Activated naive CD8-positive, alpha-beta T cell treated with anti-CD3 and anti-CD28 coated beads, Interleukin-2, amount 10 ng/mL, durations not matched to agents 7 days and 5 days (primary cell): ENCODE measurements at regions not wholly inside any gene's neighbourhood (a gene's known extent, or its start where the extent isn't known, plus 50 kb on each side); places are given as distances from the start of the nearest gene placed in this dataset.

ENCODE experiments used
- ATAC-seq: fragments of 150-1000 bp; cut with Tn5 transposase; one replicate; pipeline ENCODE4 v1.10.0; 2021; ENCODE audit warnings: low read depth, moderate library complexity
- POLR2A ChIA-PET: fragments of 350-600 bp; sonication (Branson Sonifier 250); formaldehyde crosslinking; loops from one replicate; lab custom pipeline; 2021; ENCODE audit warnings: antibody characterized with exemption; lab: Charles Lee
- DNase-seq: peaks from one replicate; pipeline ENCODE4 v3.0.0; 2021
- H3K27ac Mint-ChIP-seq: one replicate; pipeline ENCODE4 v1.8.0; 2022; ENCODE audit warnings: mild to moderate bottlenecking, mixed read lengths
- H3K27me3 Mint-ChIP-seq: one replicate; pipeline ENCODE4 v1.8.0; 2022; ENCODE audit warnings: mild to moderate bottlenecking, moderate library complexity, mixed read lengths
- H3K36me3 Mint-ChIP-seq: one replicate; pipeline ENCODE4 v1.8.0; 2021; ENCODE audit warnings: mild to moderate bottlenecking, mixed read lengths
- H3K4me1 Mint-ChIP-seq: one replicate; pipeline ENCODE4 v1.8.0; 2021; ENCODE audit warnings: mixed read lengths
- H3K4me3 Mint-ChIP-seq: one replicate; pipeline ENCODE4 v1.8.0; 2022; ENCODE audit warnings: mild to moderate bottlenecking, moderate library complexity, mixed read lengths
- H3K9me3 Mint-ChIP-seq: one replicate; pipeline ENCODE4 v1.8.0; 2021; ENCODE audit warnings: mixed read lengths

DNA sequence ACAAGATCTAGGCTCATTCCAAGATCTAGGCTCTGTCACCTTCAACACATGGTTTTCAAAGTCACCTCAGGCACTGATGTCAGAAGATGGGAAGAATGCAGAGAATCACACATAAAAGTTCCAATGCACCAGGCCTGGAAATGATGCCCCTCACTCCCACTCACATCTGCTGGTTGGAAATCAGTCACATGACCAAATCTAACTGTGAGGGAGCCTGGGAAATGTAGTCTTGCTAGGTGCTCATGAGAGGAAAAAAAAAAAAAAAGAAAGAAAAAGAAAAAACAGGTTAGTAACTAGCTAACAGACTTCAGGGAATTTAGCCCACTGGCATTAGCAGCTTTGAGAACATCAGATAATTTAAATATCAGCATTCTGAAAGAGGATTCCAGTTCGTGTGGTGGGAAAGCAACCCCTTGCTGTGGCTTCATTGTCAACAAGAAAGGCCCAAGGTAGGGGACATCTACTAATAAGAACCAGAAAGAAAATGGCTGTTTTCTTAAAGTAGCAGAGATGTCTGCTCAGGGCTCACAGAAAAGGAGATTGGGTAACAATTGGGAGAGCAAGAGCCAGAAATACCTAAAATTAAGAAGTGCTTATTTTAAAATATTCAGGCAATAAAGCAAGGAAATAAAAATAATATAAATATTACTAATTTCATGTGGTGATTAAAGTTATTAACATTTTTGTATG, 614.3 kb downstream of the ACTL7B start:
- peaks cover 2% of the 10 kb centered on the region for H3K9me3 Mint-ChIP-seq
- no peaks in the 10 kb centered on the region for H3K36me3 Mint-ChIP-seq
- ATAC-seq (no peak), DNase-seq (no peak)
- H3K27ac Mint-ChIP-seq, result no peak overlapping the region
- POLR2A ChIA-PET, result no interaction called here
- no peak overlapping the region for H3K4me3 Mint-ChIP-seq
- H3K27me3 Mint-ChIP-seq, result no peaks in the 10 kb centered on the region
- no peaks in the 10 kb centered on the region for H3K4me1 Mint-ChIP-seq

DNA sequence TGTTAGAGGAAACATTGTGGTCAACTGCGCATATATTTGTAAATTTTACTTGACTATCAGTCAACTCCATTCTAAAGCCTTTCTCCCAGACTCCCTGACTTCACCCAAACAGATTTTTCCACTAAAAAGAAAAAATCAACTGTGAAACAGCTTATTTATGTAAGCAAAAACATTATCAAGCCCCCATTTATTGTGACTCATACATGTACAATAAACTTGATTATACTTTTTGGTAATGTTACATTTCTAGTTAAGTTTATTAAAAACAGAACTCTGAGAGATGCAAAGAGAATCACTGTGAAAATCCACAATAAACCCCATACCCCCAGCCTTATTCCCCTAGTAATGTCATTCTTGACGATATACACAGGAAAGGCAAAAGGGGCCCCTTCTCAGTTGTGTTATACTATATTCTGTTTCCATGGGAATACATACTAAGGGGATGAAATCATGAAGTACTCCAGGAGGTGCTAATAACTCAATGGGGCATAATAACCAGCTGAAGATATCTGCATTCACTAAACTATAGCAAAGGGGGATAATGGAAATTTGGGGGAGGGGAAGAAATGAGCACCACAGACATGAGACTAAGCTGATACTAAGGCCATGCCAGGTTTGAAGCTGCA, 616.0 kb downstream of the ACTL7B start:
- Mint-ChIP-seq H3K9me3 (peaks cover 5% of the 10 kb centered on the region), H3K4me3 (no peak overlapping the region), H3K27me3 (no peaks in the 10 kb centered on the region), H3K36me3 (no peaks in the 10 kb centered on the region), H3K4me1 (no peaks in the 10 kb centered on the region), H3K27ac (no peak overlapping the region)
- ATAC-seq (no peak), DNase-seq (no peak)
- POLR2A ChIA-PET, result no interaction called here

DNA sequence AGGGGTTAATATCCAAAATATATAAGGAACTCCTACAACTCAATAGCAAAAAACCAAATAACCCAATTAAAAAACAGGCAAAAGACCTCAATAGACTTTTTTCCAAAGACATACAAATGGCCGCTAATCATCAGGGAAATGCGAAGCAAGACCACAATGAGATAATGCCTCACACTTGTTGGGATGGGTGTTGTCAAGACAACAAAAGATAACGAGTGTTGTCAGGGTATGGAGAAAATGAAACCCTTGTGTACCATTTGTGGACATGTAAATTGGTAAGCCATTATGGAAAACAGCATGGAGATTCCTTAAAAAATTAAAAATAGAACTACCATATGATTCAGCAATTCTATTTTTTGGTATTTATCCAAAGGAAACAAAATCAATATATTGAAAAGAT, 620.2 kb downstream of the ACTL7B start:
- Mint-ChIP-seq H3K36me3 (no peaks in the 10 kb centered on the region), H3K4me1 (no peaks in the 10 kb centered on the region), H3K9me3 (peaks cover 9% of the 10 kb centered on the region), H3K27ac (no peak overlapping the region), H3K27me3 (no peaks in the 10 kb centered on the region), H3K4me3 (no peak overlapping the region)
- no peak for ATAC-seq
- POLR2A ChIA-PET, result no interaction called here
- no peak for DNase-seq

DNA sequence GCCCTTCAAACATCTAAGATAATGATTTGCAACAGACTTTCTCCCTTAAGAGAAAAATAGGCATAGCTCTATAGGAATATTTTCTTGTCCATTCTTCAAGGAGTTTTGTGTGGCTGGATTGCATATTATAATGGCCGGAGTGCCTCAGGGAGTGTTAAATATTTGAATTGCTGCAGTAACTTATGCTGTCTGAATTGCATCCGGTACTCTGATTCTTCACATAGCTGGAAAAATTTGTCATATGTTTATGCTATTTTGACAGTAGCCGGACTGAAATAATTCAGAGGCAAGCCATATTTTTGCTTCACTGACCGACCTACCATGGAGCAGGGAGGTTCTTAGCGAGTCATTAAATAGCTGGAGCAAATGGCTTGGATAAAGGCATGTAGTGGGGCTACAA, 621.0 kb downstream of the ACTL7B start:
- Mint-ChIP-seq H3K4me1 (no peaks in the 10 kb centered on the region), H3K4me3 (no peak overlapping the region), H3K27me3 (no peaks in the 10 kb centered on the region), H3K36me3 (no peaks in the 10 kb centered on the region), H3K27ac (no peak overlapping the region), H3K9me3 (peaks cover 9% of the 10 kb centered on the region)
- DNase-seq, result no peak
- no peak for ATAC-seq
- POLR2A ChIA-PET, result no interaction called here

DNA sequence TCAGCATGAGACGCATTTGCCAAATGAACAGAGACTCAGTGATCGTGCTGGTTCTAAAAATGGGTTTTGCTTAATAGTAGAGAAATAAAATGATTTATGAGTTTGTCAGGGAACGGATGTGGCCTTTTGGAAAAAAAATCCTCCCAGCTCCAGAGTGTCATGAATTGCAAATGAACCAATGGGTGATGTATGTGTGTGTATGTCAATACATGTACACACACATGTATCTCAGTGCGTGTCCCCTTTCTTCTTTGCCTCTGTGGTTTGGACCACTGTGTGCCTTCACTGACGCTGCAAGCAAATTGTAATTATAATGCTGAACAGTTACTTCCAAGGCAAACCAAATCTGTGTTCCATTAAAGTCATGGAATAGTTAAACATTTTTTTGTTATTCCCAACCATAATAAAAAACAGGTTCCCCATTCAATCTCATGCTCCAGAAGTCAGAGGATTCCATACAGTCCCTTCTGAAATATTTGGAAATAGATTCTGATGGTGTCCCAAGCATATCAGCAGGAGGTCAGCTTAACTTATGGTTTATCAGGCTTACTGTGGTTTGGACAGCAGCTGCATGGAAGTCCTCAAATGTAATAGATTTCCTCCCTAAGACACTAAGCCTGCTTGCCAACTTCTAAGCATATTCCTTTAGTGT, 630.5 kb downstream of the ACTL7B start:
- Mint-ChIP-seq H3K36me3 (no peaks in the 10 kb centered on the region), H3K27me3 (no peaks in the 10 kb centered on the region), H3K4me3 (no peak overlapping the region), H3K9me3 (no peaks in the 10 kb centered on the region), H3K27ac (no peak overlapping the region), H3K4me1 (no peaks in the 10 kb centered on the region)
- ATAC-seq, result no peak
- DNase-seq, result no peak
- POLR2A ChIA-PET, result no interaction called here

DNA sequence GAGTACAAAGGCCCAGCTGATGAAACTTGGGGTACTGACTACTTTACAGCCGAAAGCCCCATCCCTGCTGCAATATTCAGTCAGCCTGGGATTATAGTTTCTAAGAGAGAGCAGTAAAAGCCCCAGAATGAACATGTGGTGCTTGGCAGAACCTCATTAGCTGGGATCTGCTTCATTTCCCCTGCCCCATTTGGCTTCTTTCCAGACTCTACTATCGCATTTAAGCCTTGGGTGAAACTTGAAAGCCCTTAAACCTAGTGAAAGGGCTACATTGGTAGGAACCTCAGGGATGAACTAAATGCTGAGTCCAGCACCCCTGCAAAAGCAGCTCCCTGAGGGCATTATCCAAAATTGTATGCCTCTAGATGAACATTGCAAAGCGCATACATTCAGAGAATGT, 631.1 kb downstream of the ACTL7B start:
- ATAC-seq (no peak), DNase-seq (no peak)
- Mint-ChIP-seq H3K4me3 (no peak overlapping the region), H3K9me3 (no peaks in the 10 kb centered on the region), H3K27me3 (no peaks in the 10 kb centered on the region), H3K36me3 (no peaks in the 10 kb centered on the region), H3K4me1 (no peaks in the 10 kb centered on the region), H3K27ac (no peak overlapping the region)
- POLR2A ChIA-PET, result no interaction called here

DNA sequence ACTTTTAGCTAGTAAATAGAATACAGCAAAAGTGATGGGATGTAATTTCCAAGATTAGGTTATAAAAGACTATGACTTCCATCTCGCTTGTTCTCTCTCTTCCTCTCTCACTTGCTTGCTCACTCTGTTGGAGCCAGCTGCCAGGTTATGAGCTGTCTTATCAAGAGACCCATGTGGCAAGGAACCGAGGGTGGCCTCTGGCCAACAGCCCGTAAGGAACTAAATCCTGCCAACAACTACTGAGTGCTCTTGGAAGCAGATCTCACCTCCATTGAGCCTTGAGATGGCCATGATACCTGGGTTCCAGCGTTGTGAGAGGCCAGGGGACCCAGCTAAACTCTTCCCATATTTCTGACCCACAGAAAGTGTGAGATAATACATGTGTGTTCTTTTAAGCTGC, 636.1 kb downstream of the ACTL7B start:
- no peak for DNase-seq
- no peak for ATAC-seq
- no peaks in the 10 kb centered on the region for H3K36me3 Mint-ChIP-seq
- H3K4me1 Mint-ChIP-seq, result no peaks in the 10 kb centered on the region
- no peak overlapping the region for H3K4me3 Mint-ChIP-seq
- H3K9me3 Mint-ChIP-seq, result peaks cover 1% of the 10 kb centered on the region
- POLR2A ChIA-PET, result no interaction called here
- H3K27me3 Mint-ChIP-seq, result no peaks in the 10 kb centered on the region
- no peak overlapping the region for H3K27ac Mint-ChIP-seq

DNA sequence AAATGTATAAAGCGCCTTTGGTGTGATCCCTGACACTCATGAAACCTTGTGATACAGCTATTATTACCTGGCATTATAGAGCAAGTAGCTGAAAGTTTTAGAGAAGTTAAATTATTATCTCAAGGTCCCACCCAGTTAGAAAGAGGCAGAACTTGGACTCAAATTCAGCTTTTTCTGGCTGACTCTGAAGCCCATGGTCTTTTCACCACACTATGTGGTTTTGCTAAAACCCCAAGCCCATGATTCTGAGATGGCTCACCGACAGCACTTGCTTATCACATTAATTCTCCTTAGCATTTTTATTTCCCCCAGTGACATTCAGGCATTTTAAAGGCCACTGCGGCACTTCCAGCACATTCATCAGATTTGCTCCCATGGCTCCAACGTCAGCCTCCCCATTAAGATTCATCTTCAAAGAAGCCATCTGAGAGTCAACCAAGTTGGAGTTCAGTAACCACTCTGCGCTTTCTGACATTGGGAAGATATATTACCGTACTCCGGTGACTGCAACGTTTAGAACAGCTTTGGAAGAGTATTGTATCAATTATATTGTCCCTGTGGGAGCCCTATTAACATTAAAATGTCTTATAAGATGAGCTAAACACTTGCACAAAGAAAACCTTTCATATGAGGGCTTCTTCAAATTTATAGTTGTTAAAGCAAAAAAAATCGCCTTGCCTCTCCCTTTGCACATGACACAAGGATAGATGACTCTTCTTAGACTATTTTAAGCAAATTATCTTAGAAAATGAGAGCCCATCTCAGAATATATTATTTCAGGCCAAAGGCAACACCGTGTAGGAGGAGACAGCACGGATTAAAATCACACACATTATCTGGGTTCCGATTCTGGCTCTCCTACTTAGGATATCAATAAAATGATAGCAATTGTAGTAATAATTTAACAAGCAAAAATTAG, 638.1 kb downstream of the ACTL7B start:
- no peak for ATAC-seq
- POLR2A ChIA-PET, result no interaction called here
- no peaks in the 10 kb centered on the region for H3K27me3 Mint-ChIP-seq

DNA sequence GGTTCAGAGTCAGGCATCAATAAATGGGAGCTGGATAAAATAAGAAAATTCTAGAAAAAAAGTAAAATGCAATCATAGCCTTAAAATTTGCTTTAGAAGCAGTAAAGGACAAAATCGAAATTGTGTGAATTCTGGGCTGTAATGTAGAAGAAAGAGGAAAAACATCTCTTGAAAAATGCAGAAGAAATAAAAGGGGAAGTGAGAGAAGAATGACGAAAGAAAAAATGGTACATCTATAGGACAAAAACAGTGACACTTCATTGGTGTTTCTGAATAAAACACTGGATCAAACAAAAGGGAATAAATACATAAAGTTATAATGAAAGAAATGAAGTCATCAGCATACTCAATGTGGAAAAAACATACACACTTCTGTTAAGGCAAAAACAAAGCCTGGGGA, 642.3 kb downstream of the ACTL7B start:
- ATAC-seq, result no peak
- POLR2A ChIA-PET, result no interaction called here
- Mint-ChIP-seq H3K27ac (no peak overlapping the region), H3K36me3 (no peaks in the 10 kb centered on the region), H3K27me3 (no peaks in the 10 kb centered on the region), H3K4me3 (no peak overlapping the region), H3K4me1 (no peaks in the 10 kb centered on the region), H3K9me3 (peaks cover 3% of the 10 kb centered on the region)
- DNase-seq, result no peak

More for the DNA sequence above, 638.1 kb downstream of the ACTL7B start:
- Mint-ChIP-seq H3K9me3 (peaks cover 3% of the 10 kb centered on the region), H3K4me3 (no peak overlapping the region), H3K4me1 (no peaks in the 10 kb centered on the region), H3K27ac (no peak overlapping the region), H3K36me3 (no peaks in the 10 kb centered on the region)
- DNase-seq, result no peak

DNA sequence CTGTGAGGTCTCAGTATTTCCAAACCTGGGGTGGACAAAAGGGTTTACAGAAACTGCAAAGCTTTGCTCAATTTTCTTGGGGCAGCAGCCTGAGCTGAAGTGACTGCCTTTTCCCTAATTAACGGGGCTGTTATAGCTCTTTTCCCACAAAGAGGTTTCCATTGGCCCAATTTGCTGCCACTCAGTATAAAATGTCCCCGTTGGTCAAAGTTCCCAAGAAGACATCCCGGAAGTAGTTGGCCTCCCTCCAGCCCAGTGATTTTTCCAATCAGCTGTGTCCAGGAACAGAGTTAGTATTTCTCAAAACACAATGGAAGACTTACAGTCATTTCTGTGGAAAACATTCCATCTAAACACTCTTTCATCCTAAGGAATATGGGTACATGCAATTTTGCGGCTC, 643.6 kb downstream of the ACTL7B start:
- ATAC-seq (no peak), DNase-seq (no peak)
- Mint-ChIP-seq H3K4me3 (no peak overlapping the region), H3K27me3 (no peaks in the 10 kb centered on the region), H3K4me1 (no peaks in the 10 kb centered on the region), H3K36me3 (no peaks in the 10 kb centered on the region), H3K27ac (no peak overlapping the region), H3K9me3 (peaks cover 6% of the 10 kb centered on the region)
- POLR2A ChIA-PET, result no interaction called here

DNA sequence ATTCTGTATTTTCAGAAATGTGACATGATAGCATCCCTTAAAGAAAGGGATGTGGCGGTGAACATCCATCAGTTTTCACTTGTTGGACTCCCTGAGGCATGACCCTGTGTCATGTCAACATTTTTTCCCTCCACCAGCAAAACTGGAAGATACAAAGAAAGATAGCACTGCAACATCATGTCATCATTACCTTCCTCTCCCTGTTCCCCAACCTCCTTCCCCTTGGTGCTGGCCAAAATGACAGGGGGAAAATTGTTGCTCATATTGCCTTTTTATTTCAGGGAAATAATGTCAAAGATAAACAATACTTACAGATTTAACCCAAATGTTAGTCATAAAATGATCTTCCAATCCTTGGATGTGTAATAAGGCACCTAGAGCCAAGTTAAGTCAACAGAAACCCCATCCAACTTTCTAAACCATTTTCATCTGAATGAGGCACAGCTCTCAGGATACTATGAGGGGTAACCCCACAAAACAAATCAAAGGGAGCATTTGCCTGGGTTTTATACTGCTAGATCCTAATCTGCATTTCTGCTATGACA, 644.3 kb downstream of the ACTL7B start:
- Mint-ChIP-seq H3K4me1 (no peaks in the 10 kb centered on the region), H3K27ac (no peak overlapping the region), H3K9me3 (peaks cover 6% of the 10 kb centered on the region), H3K4me3 (no peak overlapping the region), H3K27me3 (no peaks in the 10 kb centered on the region), H3K36me3 (no peaks in the 10 kb centered on the region)
- POLR2A ChIA-PET, result no interaction called here
- ATAC-seq (no peak), DNase-seq (no peak)

DNA sequence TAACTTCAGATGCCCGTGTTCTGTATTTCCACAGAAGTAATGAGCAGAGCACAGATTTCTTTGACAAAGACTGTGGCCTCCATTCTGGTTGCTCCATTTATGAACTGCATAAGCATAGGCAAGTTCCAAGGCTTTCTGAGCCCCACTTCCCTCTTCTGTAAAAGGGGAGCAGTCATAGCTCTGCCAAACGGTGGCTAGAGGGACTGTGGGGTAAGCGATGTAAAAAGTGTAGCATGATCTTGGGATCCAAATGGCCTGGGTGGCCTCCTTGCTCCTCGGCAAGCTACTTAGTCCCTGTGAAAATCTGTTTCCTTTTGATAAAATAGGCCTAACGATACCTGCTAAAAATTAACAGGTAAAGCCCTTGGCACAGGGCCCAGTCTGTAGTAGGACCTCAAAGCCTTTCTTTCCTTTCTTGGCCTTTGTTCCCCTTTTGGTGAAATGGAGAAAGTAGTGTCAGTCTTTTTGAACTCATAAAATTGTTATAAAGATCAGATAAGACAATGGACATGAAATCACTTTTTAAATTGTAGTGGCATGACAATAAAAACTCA, 646.6 kb downstream of the ACTL7B start:
- Mint-ChIP-seq H3K4me1 (no peaks in the 10 kb centered on the region), H3K36me3 (no peaks in the 10 kb centered on the region), H3K27me3 (no peaks in the 10 kb centered on the region), H3K27ac (no peak overlapping the region), H3K9me3 (peaks cover 5% of the 10 kb centered on the region), H3K4me3 (no peak overlapping the region)
- no peak for ATAC-seq
- POLR2A ChIA-PET, result no interaction called here
- DNase-seq, result no peak

DNA sequence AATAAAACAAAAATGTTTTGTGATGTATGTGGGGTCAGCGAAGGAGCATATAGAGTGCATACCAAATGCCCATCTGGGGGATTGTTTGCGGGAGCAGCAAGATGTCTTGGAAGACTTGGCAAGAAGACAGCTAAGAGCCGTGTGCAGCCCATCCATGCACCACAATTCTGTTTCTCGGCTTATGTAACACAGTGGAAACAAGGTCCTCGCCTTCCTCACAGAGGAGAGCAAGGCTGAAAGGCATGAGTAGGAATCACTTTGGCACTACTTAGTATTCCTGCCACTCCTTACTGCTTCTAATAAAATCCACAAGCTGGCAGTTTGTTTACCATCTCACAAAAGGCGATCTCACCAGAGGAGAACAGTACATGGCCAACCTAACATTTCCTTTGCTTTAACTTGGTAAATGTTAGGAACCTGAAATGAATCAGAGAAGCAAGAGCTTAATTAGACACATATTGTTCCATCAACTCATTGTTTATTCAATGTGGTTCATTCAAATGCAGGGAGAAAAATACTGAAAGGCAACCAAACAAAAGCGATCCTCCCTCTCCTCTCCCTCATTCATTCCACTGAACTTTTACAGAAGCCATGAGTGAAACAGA, 648.1 kb downstream of the ACTL7B start:
- Mint-ChIP-seq H3K27me3 (no peaks in the 10 kb centered on the region), H3K27ac (no peak overlapping the region), H3K9me3 (peaks cover 6% of the 10 kb centered on the region), H3K36me3 (no peaks in the 10 kb centered on the region), H3K4me3 (no peak overlapping the region), H3K4me1 (no peaks in the 10 kb centered on the region)
- DNase-seq, result no peak
- ATAC-seq, result no peak
- POLR2A ChIA-PET, result no interaction called here
